DND-41 (cell line): ENCODE measurements at regions not wholly inside any gene's neighbourhood (a gene's known extent, or its start where the extent isn't known, plus 50 kb on each side); places are given as distances from the start of the nearest gene placed in this dataset.

Experiments
- ATAC-seq: fragments of 200-7000 bp; cut with Tn5 transposase; 3 replicates; pipeline ENCODE4 v1.9.1; 2021; ENCODE audit warnings: low read depth; ENCODE audit not compliant: insufficient read depth
- DNase-seq: peaks from one replicate; pipeline ENCODE4 v3.0.0-alpha.2; 2020
- H2AFZ ChIP-seq: 2 replicates; pipeline ENCODE4 v1.6.0; 2012; ENCODE audit warnings: low read depth, low read length
- H3K27ac ChIP-seq: 2 replicates; pipeline ENCODE4 v1.5.1; 2012; ENCODE audit warnings: low read length, inconsistent platforms
- H3K27me3 ChIP-seq: fragments of 200-600 bp; sonication (generic); 2 replicates; pipeline ENCODE4 v1.6.0; 2012; ENCODE audit warnings: low read length, mild to moderate bottlenecking, inconsistent platforms; ENCODE audit not compliant: insufficient read depth, poor library complexity
- H3K36me3 ChIP-seq: 2 replicates; pipeline ENCODE4 v1.5.1; 2012; ENCODE audit warnings: low read length, inconsistent platforms; ENCODE audit not compliant: insufficient read depth
- H3K4me1 ChIP-seq: 2 replicates; pipeline ENCODE4 v1.5.1; 2012; ENCODE audit warnings: mild to moderate bottlenecking, low read length; ENCODE audit not compliant: insufficient read depth
- H3K4me2 ChIP-seq: 2 replicates; pipeline ENCODE4 v1.6.0; 2012; ENCODE audit warnings: mild to moderate bottlenecking, moderate library complexity, low read length, inconsistent platforms; ENCODE audit not compliant: insufficient read depth
- H3K4me3 ChIP-seq, 2 experiments: fragments of 200-600 bp in 1 of 2; shearing (Covaris generic) in 1 of 2; 2 replicates each; pipeline ENCODE4 v1.5.1; 2012 to 2016; ENCODE audit warnings: inconsistent platforms in 2 of 2, low read length in 2 of 2, mild to moderate bottlenecking in 2 of 2, low read depth in 1 of 2, moderate library complexity in 1 of 2
- H3K79me2 ChIP-seq: 2 replicates; pipeline ENCODE4 v1.6.0; 2012; ENCODE audit warnings: low read length, inconsistent platforms; ENCODE audit not compliant: insufficient read depth
- H3K9ac ChIP-seq: 2 replicates; pipeline ENCODE4 v1.6.0; 2012; ENCODE audit warnings: low read depth, mild to moderate bottlenecking, inconsistent platforms, low read length, moderate library complexity
- H3K9me3 ChIP-seq: 2 replicates; pipeline ENCODE4 v1.5.1; 2012; ENCODE audit warnings: low read length, moderate library complexity, mild to moderate bottlenecking, inconsistent platforms; ENCODE audit not compliant: insufficient read depth, severe bottlenecking
- H4K20me1 ChIP-seq: 2 replicates; pipeline ENCODE4 v1.6.0; 2012; ENCODE audit warnings: low read length; ENCODE audit not compliant: insufficient read depth
- EZH2 ChIP-seq: IDR thresholded peaks from 3 replicates; pipeline ENCODE4 v1.6.1; 2012; ENCODE audit warnings: borderline replicate concordance, low read depth, mild to moderate bottlenecking, moderate library complexity, low read length, inconsistent platforms; ENCODE audit not compliant: severe bottlenecking
- TF ChIP-seq, protein P1 (sequence below): IDR thresholded peaks from 2 replicates; pipeline ENCODE4 v1.5.1; 2012; ENCODE audit warnings: borderline replicate concordance, low read length, moderate library complexity, mild to moderate bottlenecking; ENCODE audit not compliant: poor library complexity, severe bottlenecking; ENCODE audit errors: extremely low read depth

- no peak for DNase-seq
- Histone ChIP-seq H3K9ac (no peak overlapping the region), H3K9me3 (no peaks in the 10 kb centered on the region), H3K4me1 (no peaks in the 10 kb centered on the region), H3K27ac (no peak overlapping the region), H4K20me1 (no peaks in the 10 kb centered on the region), H2AFZ (no peak overlapping the region), H3K36me3 (no peaks in the 10 kb centered on the region), H3K27me3 (no peaks in the 10 kb centered on the region), H3K4me3 (no peak overlapping the region), H3K79me2 (no peaks in the 10 kb centered on the region), H3K4me2 (no peak overlapping the region)
- no peak for ATAC-seq
- no peak for TF ChIP-seq EZH2
- TF ChIP-seq, protein P1, sequence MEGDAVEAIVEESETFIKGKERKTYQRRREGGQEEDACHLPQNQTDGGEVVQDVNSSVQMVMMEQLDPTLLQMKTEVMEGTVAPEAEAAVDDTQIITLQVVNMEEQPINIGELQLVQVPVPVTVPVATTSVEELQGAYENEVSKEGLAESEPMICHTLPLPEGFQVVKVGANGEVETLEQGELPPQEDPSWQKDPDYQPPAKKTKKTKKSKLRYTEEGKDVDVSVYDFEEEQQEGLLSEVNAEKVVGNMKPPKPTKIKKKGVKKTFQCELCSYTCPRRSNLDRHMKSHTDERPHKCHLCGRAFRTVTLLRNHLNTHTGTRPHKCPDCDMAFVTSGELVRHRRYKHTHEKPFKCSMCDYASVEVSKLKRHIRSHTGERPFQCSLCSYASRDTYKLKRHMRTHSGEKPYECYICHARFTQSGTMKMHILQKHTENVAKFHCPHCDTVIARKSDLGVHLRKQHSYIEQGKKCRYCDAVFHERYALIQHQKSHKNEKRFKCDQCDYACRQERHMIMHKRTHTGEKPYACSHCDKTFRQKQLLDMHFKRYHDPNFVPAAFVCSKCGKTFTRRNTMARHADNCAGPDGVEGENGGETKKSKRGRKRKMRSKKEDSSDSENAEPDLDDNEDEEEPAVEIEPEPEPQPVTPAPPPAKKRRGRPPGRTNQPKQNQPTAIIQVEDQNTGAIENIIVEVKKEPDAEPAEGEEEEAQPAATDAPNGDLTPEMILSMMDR = no peak
Observed at GRCh38 chr9:108413809-108414208, 442.0 kb downstream of the ACTL7B start.

GRCh38 chr9:108412755-108413154, 443.0 kb downstream of the ACTL7B start:
- Histone ChIP-seq H3K27ac (no peak overlapping the region), H3K4me3 (no peak overlapping the region), H3K4me1 (no peaks in the 10 kb centered on the region), H2AFZ (no peak overlapping the region), H3K27me3 (no peaks in the 10 kb centered on the region), H3K9ac (no peak overlapping the region), H3K36me3 (no peaks in the 10 kb centered on the region), H3K79me2 (no peaks in the 10 kb centered on the region), H3K9me3 (no peaks in the 10 kb centered on the region), H4K20me1 (no peaks in the 10 kb centered on the region), H3K4me2 (no peak overlapping the region)
- DNase-seq (no peak), ATAC-seq (no peak)
- no peak for TF ChIP-seq EZH2
- TF ChIP-seq, protein P1 = peak; percentile 10

DNA sequence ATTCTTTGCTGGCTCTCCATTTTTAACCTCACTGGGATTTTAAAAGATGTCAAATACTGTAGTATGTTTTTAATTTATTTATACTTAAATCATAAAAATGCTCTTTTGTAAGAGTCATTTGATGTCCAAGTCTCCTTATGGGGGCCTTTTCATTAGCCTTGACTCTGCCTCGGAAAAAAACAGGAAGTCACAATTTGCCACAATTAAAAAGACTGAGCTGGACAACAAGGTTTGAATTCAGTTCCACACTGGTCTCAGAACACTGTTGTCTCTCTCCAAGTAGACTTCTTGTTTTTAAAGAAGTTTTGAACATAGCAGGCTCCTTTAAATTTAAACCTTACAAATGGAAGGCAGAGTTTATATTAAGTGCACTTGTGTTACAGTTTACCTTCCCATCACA, 444.2 kb downstream of the ACTL7B start:
- no peak for TF ChIP-seq EZH2
- TF ChIP-seq, protein P1 = no peak
- H4K20me1 ChIP-seq = no peaks in the 10 kb centered on the region
- no peak overlapping the region for H3K9ac ChIP-seq
- no peaks in the 10 kb centered on the region for H3K36me3 ChIP-seq
- no peaks in the 10 kb centered on the region for H3K27me3 ChIP-seq
- no peak overlapping the region for H3K27ac ChIP-seq
- H3K4me3 ChIP-seq = no peak overlapping the region
- no peak for ATAC-seq
- no peaks in the 10 kb centered on the region for H3K9me3 ChIP-seq
- no peaks in the 10 kb centered on the region for H3K4me1 ChIP-seq
- H2AFZ ChIP-seq = no peak overlapping the region
- DNase-seq = no peak
- no peaks in the 10 kb centered on the region for H3K79me2 ChIP-seq
- no peak overlapping the region for H3K4me2 ChIP-seq

DNA sequence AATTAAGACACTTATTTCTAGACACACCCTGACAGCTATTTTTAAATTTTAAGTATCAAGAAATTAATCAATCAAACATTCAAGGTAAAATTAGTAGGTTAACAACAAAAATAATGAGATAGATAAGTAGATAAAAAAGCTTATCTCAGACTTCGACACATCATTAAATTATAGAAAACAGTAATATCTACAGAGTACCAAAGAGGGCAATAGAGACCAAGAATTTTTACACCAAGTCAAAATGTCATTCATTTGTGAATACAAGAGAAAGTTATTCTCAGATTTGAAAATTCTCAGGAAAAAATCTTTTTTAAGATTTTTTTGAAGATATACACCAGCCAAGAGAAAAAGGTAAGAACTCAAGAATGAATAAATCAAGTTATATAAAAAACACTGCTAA, 445.6 kb downstream of the ACTL7B start:
- TF ChIP-seq, protein P1 = no peak
- TF ChIP-seq EZH2 = no peak
- H3K36me3 ChIP-seq = no peaks in the 10 kb centered on the region
- H3K9me3 ChIP-seq = no peaks in the 10 kb centered on the region
- no peak overlapping the region for H3K9ac ChIP-seq
- no peak overlapping the region for H3K4me2 ChIP-seq
- H3K27me3 ChIP-seq = no peaks in the 10 kb centered on the region
- H2AFZ ChIP-seq = no peak overlapping the region
- H3K79me2 ChIP-seq = no peaks in the 10 kb centered on the region
- no peak for ATAC-seq
- no peaks in the 10 kb centered on the region for H4K20me1 ChIP-seq
- H3K27ac ChIP-seq = no peak overlapping the region
- H3K4me3 ChIP-seq = no peak overlapping the region
- DNase-seq = no peak
- H3K4me1 ChIP-seq = no peaks in the 10 kb centered on the region
